Erythroblast (primary cell): ENCODE measurements at regions not wholly inside any gene's neighbourhood (a gene's known extent, or its start where the extent isn't known, plus 50 kb on each side); places are given as distances from the start of the nearest gene placed in this dataset.

Source experiments
- DNase-seq, 2 experiments: peaks; one replicate each; lab custom pipeline; 2025; lab: John Stamatoyannopoulos, UW
- GATA1 ChIP-seq: IDR thresholded peaks from 2 replicates; pipeline ENCODE4 v1.6.1; 2011; ENCODE audit warnings: low read depth, mild to moderate bottlenecking, control low read depth, low read length, moderate library complexity
- POLR2A ChIP-seq: IDR thresholded peaks from 2 replicates; pipeline ENCODE4 v1.6.1; 2011; ENCODE audit warnings: mild to moderate bottlenecking, low read length

GRCh38 chr17:79457376-79457775 lies 153.5 kb downstream of the RBFOX3 start:
- TF ChIP-seq POLR2A (no peak), GATA1 (no peak)
- DNase-seq = no peak

GRCh38 chr17:79455636-79456035 lies 155.2 kb downstream of the RBFOX3 start:
- TF ChIP-seq POLR2A = no peak
- TF ChIP-seq GATA1 = no peak
- DNase-seq = no peak

GRCh38 chr17:79454826-79455225 lies 156.0 kb downstream of the RBFOX3 start:
- no peak for TF ChIP-seq GATA1
- TF ChIP-seq POLR2A = no peak
- DNase-seq = no peak

- no peak for DNase-seq
- TF ChIP-seq POLR2A (no peak), GATA1 (no peak)
Measured at GRCh38 chr17:79453481-79453880, 157.4 kb downstream of the RBFOX3 start.

- TF ChIP-seq GATA1 (no peak), POLR2A (no peak)
- no peak for DNase-seq
Measured at GRCh38 chr17:79452706-79453105, 158.1 kb downstream of the RBFOX3 start.

GRCh38 chr17:79451167-79451566 lies 159.7 kb downstream of the RBFOX3 start:
- no peak for DNase-seq
- TF ChIP-seq POLR2A (no peak), GATA1 (no peak)

- DNase-seq = no peak
- TF ChIP-seq POLR2A (no peak), GATA1 (no peak)
Measured at GRCh38 chr17:79446399-79447009, 164.3 kb downstream of the RBFOX3 start.

- no peak for DNase-seq
- TF ChIP-seq GATA1 (no peak), POLR2A (no peak)
Measured at GRCh38 chr17:79444198-79444597, 166.7 kb downstream of the RBFOX3 start.

GRCh38 chr17:79443026-79443425 lies 167.8 kb downstream of the RBFOX3 start:
- no peak for TF ChIP-seq GATA1
- no peak for TF ChIP-seq POLR2A
- no peak for DNase-seq

- no peak for DNase-seq
- TF ChIP-seq GATA1 (no peak), POLR2A (no peak)
Measured at GRCh38 chr17:79441356-79442160, 169.3 kb downstream of the RBFOX3 start.

GRCh38 chr17:79440251-79440650 lies 170.6 kb downstream of the RBFOX3 start:
- DNase-seq = no peak
- TF ChIP-seq POLR2A = no peak
- TF ChIP-seq GATA1 = no peak

- TF ChIP-seq POLR2A (no peak), GATA1 (no peak)
- DNase-seq = no peak
Measured at GRCh38 chr17:79439493-79439892, 171.4 kb downstream of the RBFOX3 start.

GRCh38 chr17:79438546-79439334 lies 172.1 kb downstream of the RBFOX3 start:
- DNase-seq = no peak
- TF ChIP-seq GATA1 (no peak), POLR2A (no peak)

GRCh38 chr17:79438058-79438457 lies 172.8 kb downstream of the RBFOX3 start:
- no peak for TF ChIP-seq POLR2A
- TF ChIP-seq GATA1 = no peak
- DNase-seq = no peak
